Progenitor cell of endocrine pancreas (in vitro differentiated cells): ENCODE measurements at regions not wholly inside any gene's neighbourhood (a gene's known extent, or its start where the extent isn't known, plus 50 kb on each side); places are given as distances from the start of the nearest gene placed in this dataset.

ENCODE experiments used
- DNase-seq: peaks from one replicate; pipeline ENCODE4 v3.0.0; 2021; ENCODE audit warnings: low spot score; ENCODE audit not compliant: unreplicated experiment
- H3K27ac Mint-ChIP-seq: 2 replicates; pipeline ENCODE4 v1.8.0; 2021; ENCODE audit warnings: mild to moderate bottlenecking, moderate library complexity, mixed read lengths
- H3K27me3 Mint-ChIP-seq: 2 replicates; pipeline ENCODE4 v1.8.0; 2021; ENCODE audit warnings: mixed read lengths
- H3K36me3 Mint-ChIP-seq: 2 replicates; pipeline ENCODE4 v1.8.0; 2022; ENCODE audit warnings: mixed read lengths; ENCODE audit not compliant: insufficient read depth
- H3K4me1 Mint-ChIP-seq: 2 replicates; pipeline ENCODE4 v1.8.0; 2021; ENCODE audit warnings: low read depth, mixed read lengths
- H3K4me3 Mint-ChIP-seq: 2 replicates; pipeline ENCODE4 v1.8.0; 2021; ENCODE audit warnings: low read depth, mild to moderate bottlenecking, moderate library complexity, mixed read lengths
- H3K9me3 Mint-ChIP-seq: 2 replicates; pipeline ENCODE4 v1.8.0; 2021; ENCODE audit warnings: low read depth, mixed read lengths
- TF ChIP-seq, protein P1 (sequence below): fragments of 200-600 bp; sonication (generic); IDR thresholded peaks from one replicate; pipeline ENCODE4 v1.5.0; 2021; ENCODE audit warnings: antibody characterized with exemption, mild to moderate bottlenecking; ENCODE audit not compliant: unreplicated experiment

DNA sequence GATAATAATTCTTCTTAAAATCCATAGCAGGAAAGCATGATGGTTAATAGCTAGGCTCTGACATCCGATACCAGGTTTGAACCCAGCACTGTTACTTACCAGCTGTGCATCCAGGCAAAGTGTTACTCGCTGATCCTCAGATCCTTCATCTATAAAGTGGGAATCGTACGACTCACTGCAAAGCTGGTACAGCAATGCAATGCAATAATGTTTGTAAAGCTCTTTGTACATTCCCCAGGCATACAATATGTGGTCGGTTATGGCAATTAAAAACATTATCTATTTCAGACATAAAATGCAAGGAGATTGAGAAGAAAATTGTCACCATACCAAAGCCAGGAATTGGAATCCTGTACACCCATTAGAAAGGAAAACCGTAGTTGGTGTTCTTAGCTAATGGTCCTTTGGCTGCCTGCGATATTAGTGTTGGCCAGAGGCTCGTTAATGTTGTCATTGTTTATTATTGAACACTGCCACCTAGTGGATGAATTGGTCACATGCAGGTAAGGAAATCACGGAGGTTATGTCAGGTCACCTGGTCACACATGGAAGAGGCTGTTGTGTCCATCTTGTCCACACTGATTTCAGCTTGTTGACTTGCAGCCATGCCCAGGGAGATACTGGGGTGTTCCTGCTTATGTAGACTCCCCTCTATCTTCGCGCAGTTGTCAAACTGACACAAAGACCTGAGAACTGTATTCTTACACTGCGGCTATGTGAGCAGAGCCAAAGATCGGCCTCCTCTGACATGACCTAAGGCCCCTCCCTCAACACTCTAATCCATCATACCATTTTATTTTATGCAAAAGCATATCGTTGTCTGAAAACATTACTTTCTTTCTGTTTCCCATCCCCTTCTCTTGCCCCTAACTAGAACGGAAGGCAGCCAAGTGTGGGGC, 87.5 kb upstream of the PPP2R2B start:
- no peaks in the 10 kb centered on the region for H3K9me3 Mint-ChIP-seq
- H3K27me3 Mint-ChIP-seq, result no peaks in the 10 kb centered on the region
- no peak overlapping the region for H3K4me3 Mint-ChIP-seq
- no peak overlapping the region for H3K27ac Mint-ChIP-seq
- H3K36me3 Mint-ChIP-seq, result no peaks in the 10 kb centered on the region
- H3K4me1 Mint-ChIP-seq, result no peaks in the 10 kb centered on the region
- peak; percentile 61 for DNase-seq
- TF ChIP-seq, protein P1, sequence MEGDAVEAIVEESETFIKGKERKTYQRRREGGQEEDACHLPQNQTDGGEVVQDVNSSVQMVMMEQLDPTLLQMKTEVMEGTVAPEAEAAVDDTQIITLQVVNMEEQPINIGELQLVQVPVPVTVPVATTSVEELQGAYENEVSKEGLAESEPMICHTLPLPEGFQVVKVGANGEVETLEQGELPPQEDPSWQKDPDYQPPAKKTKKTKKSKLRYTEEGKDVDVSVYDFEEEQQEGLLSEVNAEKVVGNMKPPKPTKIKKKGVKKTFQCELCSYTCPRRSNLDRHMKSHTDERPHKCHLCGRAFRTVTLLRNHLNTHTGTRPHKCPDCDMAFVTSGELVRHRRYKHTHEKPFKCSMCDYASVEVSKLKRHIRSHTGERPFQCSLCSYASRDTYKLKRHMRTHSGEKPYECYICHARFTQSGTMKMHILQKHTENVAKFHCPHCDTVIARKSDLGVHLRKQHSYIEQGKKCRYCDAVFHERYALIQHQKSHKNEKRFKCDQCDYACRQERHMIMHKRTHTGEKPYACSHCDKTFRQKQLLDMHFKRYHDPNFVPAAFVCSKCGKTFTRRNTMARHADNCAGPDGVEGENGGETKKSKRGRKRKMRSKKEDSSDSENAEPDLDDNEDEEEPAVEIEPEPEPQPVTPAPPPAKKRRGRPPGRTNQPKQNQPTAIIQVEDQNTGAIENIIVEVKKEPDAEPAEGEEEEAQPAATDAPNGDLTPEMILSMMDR, result peak; percentile 87

DNA sequence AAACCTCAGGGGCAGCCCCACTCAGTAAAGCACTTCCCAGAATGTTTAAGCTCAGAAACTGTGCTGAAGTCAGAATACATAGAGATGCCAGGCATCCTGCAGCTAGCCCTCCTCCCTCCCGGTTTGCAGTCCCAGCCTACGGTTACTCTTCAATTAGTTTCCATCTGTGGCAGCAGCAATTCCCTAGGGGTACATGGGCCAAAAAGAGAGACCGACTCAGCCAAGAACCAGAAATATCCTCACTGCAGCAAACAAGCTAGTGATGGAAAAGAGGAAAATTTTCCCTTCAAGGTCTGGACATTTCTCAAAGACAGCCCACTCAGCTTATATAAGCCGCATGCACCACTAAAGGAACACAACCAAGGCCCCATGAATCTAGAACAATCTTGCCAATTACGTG, 89.1 kb upstream of the PPP2R2B start:
- Mint-ChIP-seq H3K4me3 (no peak overlapping the region), H3K4me1 (no peaks in the 10 kb centered on the region), H3K36me3 (no peaks in the 10 kb centered on the region), H3K27me3 (no peaks in the 10 kb centered on the region), H3K27ac (no peak overlapping the region), H3K9me3 (no peaks in the 10 kb centered on the region)
- no peak for DNase-seq
- TF ChIP-seq, protein P1, result no peak

DNA sequence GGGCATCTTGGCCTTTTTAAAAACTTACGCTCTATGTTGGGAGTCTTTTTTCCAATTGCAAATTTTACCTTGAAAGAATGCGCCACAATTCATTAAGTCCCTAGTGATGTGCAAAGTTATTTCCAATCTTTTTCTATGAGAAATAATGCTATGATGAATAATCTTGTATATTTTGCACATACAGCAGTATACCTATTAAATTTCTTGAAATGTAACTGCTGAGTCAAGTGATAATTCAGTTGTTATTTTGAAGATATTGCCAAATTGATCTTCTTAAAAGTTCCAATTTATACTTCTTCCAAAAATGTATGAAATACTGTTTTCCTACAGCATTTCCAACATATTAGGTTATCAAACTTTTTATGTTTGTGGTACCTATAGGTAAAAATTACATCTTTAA, 92.8 kb upstream of the PPP2R2B start:
- DNase-seq, result no peak
- no peaks in the 10 kb centered on the region for H3K36me3 Mint-ChIP-seq
- no peak overlapping the region for H3K27ac Mint-ChIP-seq
- TF ChIP-seq, protein P1, result no peak
- H3K9me3 Mint-ChIP-seq, result no peaks in the 10 kb centered on the region
- H3K4me3 Mint-ChIP-seq, result no peak overlapping the region
- no peaks in the 10 kb centered on the region for H3K27me3 Mint-ChIP-seq
- H3K4me1 Mint-ChIP-seq, result no peaks in the 10 kb centered on the region

DNA sequence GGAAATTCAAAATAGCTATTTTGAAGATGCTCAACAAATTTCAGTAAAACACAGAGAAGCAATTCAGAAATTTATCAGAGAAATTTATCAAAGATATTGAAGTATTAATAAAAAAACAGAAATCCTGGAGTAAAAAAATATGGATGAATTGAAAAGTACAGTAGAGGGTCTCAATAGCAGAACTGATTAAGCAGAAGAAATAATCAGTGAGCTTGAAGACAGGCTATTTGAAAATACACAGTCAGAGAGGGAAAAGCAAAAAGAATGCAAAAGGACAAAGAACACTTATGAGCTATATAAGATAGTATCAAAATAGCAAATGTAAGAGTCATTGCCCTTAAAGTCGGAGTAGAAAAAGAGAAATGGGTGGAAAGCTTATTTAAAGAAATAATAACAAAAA, 107.9 kb upstream of the PPP2R2B start:
- TF ChIP-seq, protein P1, result no peak
- no peak for DNase-seq
- Mint-ChIP-seq H3K27ac (no peak overlapping the region), H3K9me3 (peaks cover 35% of the 10 kb centered on the region), H3K27me3 (no peaks in the 10 kb centered on the region), H3K36me3 (peaks cover 2% of the 10 kb centered on the region), H3K4me3 (no peak overlapping the region), H3K4me1 (no peaks in the 10 kb centered on the region)

DNA sequence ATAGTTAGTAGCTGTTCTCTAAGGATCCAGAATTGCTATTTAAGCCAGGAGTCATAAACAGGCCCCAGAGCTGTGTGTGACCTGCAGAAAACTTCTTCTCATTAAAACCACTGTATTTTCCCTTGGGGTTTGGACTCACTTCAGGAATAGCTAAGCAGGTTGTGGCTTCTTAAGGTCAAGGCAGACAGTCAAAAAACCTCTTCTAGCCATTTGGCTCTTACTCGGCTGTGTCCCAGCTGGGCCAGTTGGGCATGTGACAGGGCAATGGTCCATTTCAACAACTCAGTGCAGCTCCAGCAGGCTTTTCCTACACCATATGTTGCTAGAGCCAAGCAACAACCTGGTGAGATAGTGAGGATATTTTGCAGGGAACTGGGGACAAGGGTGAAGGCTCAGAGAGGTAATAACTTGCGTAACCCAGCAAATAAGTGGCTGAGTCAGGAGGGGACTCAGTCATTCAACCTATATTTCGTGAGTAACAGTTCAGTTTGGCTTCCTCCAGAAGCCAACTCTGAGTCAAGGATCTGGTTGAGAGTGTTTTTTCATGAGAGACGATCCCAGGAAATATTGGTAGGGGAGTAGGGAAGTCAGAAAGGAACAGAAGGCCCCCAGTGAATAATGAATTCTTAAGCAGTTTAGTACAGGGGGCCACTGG, 115.4 kb upstream of the PPP2R2B start:
- no peaks in the 10 kb centered on the region for H3K4me1 Mint-ChIP-seq
- peaks cover 2% of the 10 kb centered on the region for H3K36me3 Mint-ChIP-seq
- DNase-seq, result no peak
- H3K27ac Mint-ChIP-seq, result no peak overlapping the region
- H3K27me3 Mint-ChIP-seq, result no peaks in the 10 kb centered on the region
- H3K4me3 Mint-ChIP-seq, result no peak overlapping the region
- peaks cover 14% of the 10 kb centered on the region for H3K9me3 Mint-ChIP-seq
- TF ChIP-seq, protein P1, result no peak
